Hepatocyte (in vitro differentiated cells): ENCODE measurements at regions not wholly inside any gene's neighbourhood (a gene's known extent, or its start where the extent isn't known, plus 50 kb on each side); places are given as distances from the start of the nearest gene placed in this dataset.

Source experiments
- DNase-seq: peaks from one replicate; pipeline ENCODE4 v3.0.0-alpha.2; 2016; ENCODE audit warnings: low spot score
- H2AFZ ChIP-seq: fragments of 200-600 bp; sonication (generic); 2 replicates; pipeline ENCODE4 v1.6.0; 2016; ENCODE audit warnings: antibody characterized with exemption, mild to moderate bottlenecking
- H3K27ac ChIP-seq: fragments of 200-600 bp; sonication (generic); 2 replicates; pipeline ENCODE4 v1.5.1; 2016; ENCODE audit warnings: mild to moderate bottlenecking
- H3K27me3 ChIP-seq: fragments of 200-600 bp; sonication (generic); 2 replicates; pipeline ENCODE4 v1.6.1; 2016
- H3K36me3 ChIP-seq: fragments of 200-600 bp; sonication (generic); replicated peaks from 2 replicates; pipeline ENCODE4 v1.5.1; 2016; ENCODE audit warnings: low read depth; ENCODE audit not compliant: insufficient read depth
- H3K4me1 ChIP-seq: fragments of 200-600 bp; sonication (generic); 2 replicates; pipeline ENCODE4 v1.5.1; 2016; ENCODE audit warnings: mild to moderate bottlenecking, moderate library complexity; ENCODE audit not compliant: insufficient read depth
- H3K4me2 ChIP-seq: fragments of 200-600 bp; sonication (generic); 2 replicates; pipeline ENCODE4 v1.6.0; 2016
- H3K4me3 ChIP-seq: fragments of 200-600 bp; sonication (generic); 2 replicates; pipeline ENCODE4 v1.5.1; 2016; ENCODE audit warnings: mild to moderate bottlenecking
- H3K79me2 ChIP-seq: fragments of 200-600 bp; sonication (generic); 2 replicates; pipeline ENCODE4 v1.6.0; 2017; ENCODE audit warnings: mild to moderate bottlenecking
- H3K9me2 ChIP-seq: fragments of 200-600 bp; sonication (generic); replicated peaks from 2 replicates; pipeline ENCODE4 v1.6.0; 2017; ENCODE audit warnings: mild to moderate bottlenecking; ENCODE audit not compliant: insufficient read depth
- H3K9me3 ChIP-seq: fragments of 200-600 bp; sonication (generic); 2 replicates; pipeline ENCODE4 v1.5.1; 2016; ENCODE audit warnings: low read depth, mild to moderate bottlenecking
- H4K20me1 ChIP-seq: fragments of 200-600 bp; sonication (generic); 2 replicates; pipeline ENCODE4 v1.6.0; 2016; ENCODE audit warnings: mild to moderate bottlenecking; ENCODE audit not compliant: insufficient read depth, poor library complexity, severe bottlenecking
- EZH2 ChIP-seq: fragments of 200-600 bp; sonication (generic); IDR thresholded peaks from 2 replicates; pipeline ENCODE4 v1.6.1; 2016; ENCODE audit warnings: antibody characterized with exemption, mild to moderate bottlenecking, borderline replicate concordance
- EZH2phosphoT487 ChIP-seq: fragments of 200-600 bp; sonication (generic); IDR thresholded peaks from one replicate; pipeline ENCODE4 v1.6.1; 2018; ENCODE audit warnings: antibody characterized with exemption, mild to moderate bottlenecking, low read depth, moderate library complexity; ENCODE audit not compliant: unreplicated experiment, severe bottlenecking
- WGBS: methylation state at CpG from one replicate; pipeline ENCODE4 v1.1.6; 2016; ENCODE audit warnings: low lambda C conversion rate; ENCODE audit errors: missing lambda C conversion rate; 5-methylcytosine and 5-hydroxymethylcytosine counted together
- TF ChIP-seq, protein P1 (sequence below): fragments of 200-600 bp; sonication (generic); IDR thresholded peaks from 2 replicates; pipeline ENCODE4 v1.5.1; 2016; ENCODE audit warnings: antibody characterized with exemption, mild to moderate bottlenecking; ENCODE audit not compliant: poor library complexity

- WGBS, result 86% methylated on average over 1 of the region's 1 CpG
- TF ChIP-seq, protein P1, sequence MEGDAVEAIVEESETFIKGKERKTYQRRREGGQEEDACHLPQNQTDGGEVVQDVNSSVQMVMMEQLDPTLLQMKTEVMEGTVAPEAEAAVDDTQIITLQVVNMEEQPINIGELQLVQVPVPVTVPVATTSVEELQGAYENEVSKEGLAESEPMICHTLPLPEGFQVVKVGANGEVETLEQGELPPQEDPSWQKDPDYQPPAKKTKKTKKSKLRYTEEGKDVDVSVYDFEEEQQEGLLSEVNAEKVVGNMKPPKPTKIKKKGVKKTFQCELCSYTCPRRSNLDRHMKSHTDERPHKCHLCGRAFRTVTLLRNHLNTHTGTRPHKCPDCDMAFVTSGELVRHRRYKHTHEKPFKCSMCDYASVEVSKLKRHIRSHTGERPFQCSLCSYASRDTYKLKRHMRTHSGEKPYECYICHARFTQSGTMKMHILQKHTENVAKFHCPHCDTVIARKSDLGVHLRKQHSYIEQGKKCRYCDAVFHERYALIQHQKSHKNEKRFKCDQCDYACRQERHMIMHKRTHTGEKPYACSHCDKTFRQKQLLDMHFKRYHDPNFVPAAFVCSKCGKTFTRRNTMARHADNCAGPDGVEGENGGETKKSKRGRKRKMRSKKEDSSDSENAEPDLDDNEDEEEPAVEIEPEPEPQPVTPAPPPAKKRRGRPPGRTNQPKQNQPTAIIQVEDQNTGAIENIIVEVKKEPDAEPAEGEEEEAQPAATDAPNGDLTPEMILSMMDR, result no peak
- TF ChIP-seq EZH2phosphoT487 (no peak), EZH2 (no peak)
- Histone ChIP-seq H2AFZ (no peak overlapping the region), H3K27ac (no peak overlapping the region), H3K4me3 (no peak overlapping the region), H4K20me1 (no peaks in the 10 kb centered on the region), H3K4me1 (no peaks in the 10 kb centered on the region), H3K36me3 (no peaks in the 10 kb centered on the region), H3K9me3 (no peaks in the 10 kb centered on the region), H3K27me3 (no peaks in the 10 kb centered on the region), H3K4me2 (no peak overlapping the region), H3K9me2 (no peaks in the 10 kb centered on the region), H3K79me2 (no peaks in the 10 kb centered on the region)
- DNase-seq, result no peak
Measured at GRCh38 chr3:191804935-191805334, 344.0 kb downstream of the PYDC2 start.

- Histone ChIP-seq H3K4me1 (no peaks in the 10 kb centered on the region), H3K27me3 (no peaks in the 10 kb centered on the region), H2AFZ (no peak overlapping the region), H3K79me2 (no peaks in the 10 kb centered on the region), H3K27ac (no peak overlapping the region), H3K4me3 (no peak overlapping the region), H3K36me3 (no peaks in the 10 kb centered on the region), H3K9me2 (no peaks in the 10 kb centered on the region), H4K20me1 (no peaks in the 10 kb centered on the region), H3K9me3 (no peaks in the 10 kb centered on the region), H3K4me2 (no peak overlapping the region)
- no peak for DNase-seq
- WGBS, result 85% methylated on average over 3 of the region's 3 CpGs
- no peak for TF ChIP-seq EZH2phosphoT487
- TF ChIP-seq, protein P1, result no peak
- TF ChIP-seq EZH2, result no peak
Measured at GRCh38 chr3:191808073-191808472, 347.1 kb downstream of the PYDC2 start.

DNA sequence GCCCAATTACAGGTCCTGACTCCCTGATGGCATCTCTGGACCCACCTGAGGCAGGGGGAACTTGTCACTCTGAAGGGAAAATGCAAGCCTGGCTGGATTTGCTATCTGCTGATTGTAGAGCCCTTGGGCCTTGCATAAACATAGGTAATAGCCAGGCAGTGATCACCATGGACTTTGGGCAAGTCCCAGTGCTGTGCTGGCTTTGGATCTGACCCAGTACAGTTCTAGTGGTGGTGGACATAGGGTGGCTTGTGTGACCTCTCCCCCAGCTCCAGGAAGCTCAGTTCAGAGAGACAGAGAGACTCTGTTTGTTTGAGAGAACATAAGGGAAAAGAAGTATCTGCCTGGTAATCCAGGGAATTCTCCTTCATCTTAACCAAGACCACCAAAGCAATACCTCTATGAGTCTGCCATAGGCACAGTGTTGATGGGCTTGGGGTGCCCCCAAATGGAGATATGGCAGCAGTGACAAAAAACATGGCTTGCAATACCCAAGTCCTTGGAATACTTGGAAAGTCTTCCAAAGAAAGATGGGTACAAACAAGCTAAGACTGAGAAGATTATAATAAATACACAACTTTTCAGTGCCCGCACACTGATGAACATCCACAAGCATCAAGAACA lies 348.5 kb downstream of the PYDC2 start:
- Histone ChIP-seq H3K27me3 (no peaks in the 10 kb centered on the region), H3K4me3 (no peak overlapping the region), H2AFZ (no peak overlapping the region), H3K4me2 (no peak overlapping the region), H4K20me1 (no peaks in the 10 kb centered on the region), H3K79me2 (no peaks in the 10 kb centered on the region), H3K36me3 (no peaks in the 10 kb centered on the region), H3K27ac (no peak overlapping the region), H3K4me1 (no peaks in the 10 kb centered on the region), H3K9me3 (no peaks in the 10 kb centered on the region), H3K9me2 (no peaks in the 10 kb centered on the region)
- 91% methylated on average over 1 of the region's 1 CpG for WGBS
- DNase-seq, result no peak
- TF ChIP-seq EZH2 (no peak), EZH2phosphoT487 (no peak)
- TF ChIP-seq, protein P1, result no peak

GRCh38 chr3:191813245-191813644 lies 352.3 kb downstream of the PYDC2 start:
- Histone ChIP-seq H2AFZ (no peak overlapping the region), H3K4me3 (no peak overlapping the region), H3K9me3 (no peaks in the 10 kb centered on the region), H3K79me2 (no peaks in the 10 kb centered on the region), H4K20me1 (no peaks in the 10 kb centered on the region), H3K27me3 (no peaks in the 10 kb centered on the region), H3K9me2 (no peaks in the 10 kb centered on the region), H3K4me1 (no peaks in the 10 kb centered on the region), H3K36me3 (no peaks in the 10 kb centered on the region), H3K4me2 (no peak overlapping the region), H3K27ac (no peak overlapping the region)
- TF ChIP-seq EZH2phosphoT487 (no peak), EZH2 (no peak)
- TF ChIP-seq, protein P1, result no peak
- no peak for DNase-seq
